Mesothelial cell of epicardium (in vitro differentiated cells): ENCODE measurements at regions not wholly inside any gene's neighbourhood (a gene's known extent, or its start where the extent isn't known, plus 50 kb on each side); places are given as distances from the start of the nearest gene placed in this dataset.

ENCODE experiments used
- DNase-seq, 2 experiments: peaks; one replicate each; pipeline ENCODE4 v3.0.0; 2021; ENCODE audit warnings: low spot score in 2 of 2; ENCODE audit not compliant: unreplicated experiment in 2 of 2
- H3K27ac Mint-ChIP-seq: 2 replicates; pipeline ENCODE4 v1.8.0; 2021; ENCODE audit warnings: mixed read lengths
- H3K27me3 Mint-ChIP-seq: 2 replicates; pipeline ENCODE4 v1.8.0; 2021; ENCODE audit warnings: low read depth, mixed read lengths
- H3K36me3 Mint-ChIP-seq: 2 replicates; pipeline ENCODE4 v1.8.0; 2021; ENCODE audit warnings: mixed read lengths
- H3K4me1 Mint-ChIP-seq: 2 replicates; pipeline ENCODE4 v1.8.0; 2021; ENCODE audit warnings: mixed read lengths
- H3K4me3 Mint-ChIP-seq: 2 replicates; pipeline ENCODE4 v1.8.0; 2021; ENCODE audit warnings: mild to moderate bottlenecking, moderate library complexity, mixed read lengths
- H3K9me3 Mint-ChIP-seq: 2 replicates; pipeline ENCODE4 v1.8.0; 2021; ENCODE audit warnings: mixed read lengths
- CTCF ChIP-seq: fragments of 200-600 bp; sonication (generic); IDR thresholded peaks from one replicate; pipeline ENCODE4 v1.5.0; 2021; ENCODE audit warnings: antibody characterized with exemption; ENCODE audit not compliant: unreplicated experiment

DNA sequence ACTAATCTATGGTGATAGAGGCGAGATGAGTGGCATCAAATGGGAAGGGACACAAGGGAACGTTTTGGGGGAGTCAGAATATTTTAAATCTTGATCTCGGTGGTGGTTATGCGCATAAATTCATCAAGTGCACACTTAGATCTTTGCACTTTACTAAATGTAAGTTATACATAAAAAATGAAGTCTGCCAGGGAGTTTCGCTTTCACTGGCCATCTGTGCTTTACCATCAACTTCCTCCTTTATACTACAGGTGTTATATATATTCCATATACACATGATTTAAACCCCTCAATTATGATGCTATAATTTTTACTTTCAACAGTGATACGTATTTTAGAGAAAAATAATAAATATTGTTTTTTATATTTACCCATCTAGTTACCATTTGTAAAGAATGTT, 97.6 kb upstream of the AKIRIN2 start:
- Mint-ChIP-seq H3K9me3 (no peaks in the 10 kb centered on the region), H3K4me3 (no peak overlapping the region), H3K36me3 (no peaks in the 10 kb centered on the region), H3K4me1 (peaks cover 36% of the 10 kb centered on the region), H3K27ac (no peak overlapping the region), H3K27me3 (no peaks in the 10 kb centered on the region)
- no peak for DNase-seq
- no peak for TF ChIP-seq CTCF

- Mint-ChIP-seq H3K9me3 (no peaks in the 10 kb centered on the region), H3K4me3 (no peak overlapping the region), H3K27ac (peak overlapping the region; percentile 62), H3K27me3 (no peaks in the 10 kb centered on the region), H3K4me1 (peaks cover 35% of the 10 kb centered on the region), H3K36me3 (no peaks in the 10 kb centered on the region)
- DNase-seq = no peak
- TF ChIP-seq CTCF = no peak
Measured at GRCh38 chr6:87798393-87799278, 96.6 kb upstream of the AKIRIN2 start.

DNA sequence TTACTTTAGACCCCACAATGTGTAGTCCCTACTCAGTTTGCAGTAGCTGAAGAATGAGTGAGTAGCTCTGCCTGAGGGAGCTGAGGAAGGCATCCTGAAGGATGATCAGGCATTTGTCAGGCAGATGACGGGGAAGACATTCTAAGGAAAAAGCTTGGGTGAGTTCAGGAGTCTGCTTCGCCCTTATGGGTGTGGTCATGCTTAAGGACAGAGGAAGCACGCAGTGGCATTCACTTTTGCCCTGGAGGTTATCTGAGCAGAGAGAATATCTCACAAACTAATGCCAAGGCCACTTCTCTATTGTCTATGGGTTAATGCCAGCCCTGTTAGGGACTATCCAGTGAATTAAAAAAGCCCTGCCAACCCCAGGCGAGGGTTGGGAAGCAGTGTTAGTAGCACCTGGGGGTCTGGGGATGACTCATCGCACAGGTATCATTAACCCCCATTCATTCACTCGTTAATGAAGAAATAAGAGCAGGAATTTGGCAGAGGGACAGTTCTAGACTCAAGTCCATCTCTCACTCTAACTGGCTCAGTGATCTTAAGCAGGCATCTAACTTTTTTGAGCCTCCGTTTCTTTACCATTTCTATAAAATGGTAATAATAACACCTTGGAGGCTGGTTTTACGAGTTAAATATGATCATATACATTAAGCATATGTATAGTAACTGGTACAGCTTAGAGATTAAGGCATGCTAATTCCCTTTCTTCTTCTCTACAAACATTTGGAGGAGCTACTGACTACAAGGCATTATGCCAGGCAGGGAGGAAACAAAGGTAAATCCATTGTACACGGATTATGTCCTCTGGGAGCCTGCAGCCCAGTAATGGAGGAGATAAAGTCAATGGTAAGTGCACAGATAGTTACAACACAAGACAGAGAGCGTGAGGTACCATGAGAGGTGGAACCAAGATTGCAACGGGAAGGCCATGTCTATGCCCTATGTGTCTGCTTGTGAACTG, 93.2 kb upstream of the AKIRIN2 start:
- H3K27me3 Mint-ChIP-seq = no peaks in the 10 kb centered on the region
- TF ChIP-seq CTCF = no peak
- no peak overlapping the region for H3K27ac Mint-ChIP-seq
- no peaks in the 10 kb centered on the region for H3K36me3 Mint-ChIP-seq
- H3K4me3 Mint-ChIP-seq = no peak overlapping the region
- H3K4me1 Mint-ChIP-seq = peaks cover 38% of the 10 kb centered on the region
- no peaks in the 10 kb centered on the region for H3K9me3 Mint-ChIP-seq
- no peak for DNase-seq

DNA sequence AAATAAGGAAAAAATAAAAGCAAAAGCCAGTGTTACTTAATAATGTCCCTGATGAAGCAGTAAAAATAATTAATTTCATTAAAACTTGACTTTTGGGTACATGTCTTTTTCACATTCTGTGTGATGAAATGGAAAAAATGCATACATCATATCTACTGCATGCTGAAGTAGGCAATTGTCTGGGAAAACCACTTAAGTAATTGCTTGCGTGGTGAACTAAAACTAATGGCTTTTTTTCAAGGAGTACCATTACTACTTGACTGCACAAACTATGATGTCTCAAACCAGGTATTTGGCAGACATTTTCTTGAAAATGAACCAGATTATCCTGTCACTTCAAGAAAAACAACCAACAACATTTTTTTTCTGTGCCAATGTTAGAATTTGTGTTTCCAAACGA, 91.3 kb upstream of the AKIRIN2 start:
- no peak for DNase-seq
- Mint-ChIP-seq H3K27ac (no peak overlapping the region), H3K4me3 (no peak overlapping the region), H3K27me3 (no peaks in the 10 kb centered on the region), H3K36me3 (no peaks in the 10 kb centered on the region), H3K9me3 (no peaks in the 10 kb centered on the region), H3K4me1 (peaks cover 50% of the 10 kb centered on the region)
- TF ChIP-seq CTCF = no peak

- Mint-ChIP-seq H3K27ac (no peak overlapping the region), H3K9me3 (no peaks in the 10 kb centered on the region)
Measured at GRCh38 chr6:87791982-87792381, 89.9 kb upstream of the AKIRIN2 start.

More at GRCh38 chr6:87791982-87792381, 89.9 kb upstream of the AKIRIN2 start:
- DNase-seq = no peak
- no peak overlapping the region for H3K4me3 Mint-ChIP-seq
- TF ChIP-seq CTCF = no peak
- H3K4me1 Mint-ChIP-seq = peaks cover 51% of the 10 kb centered on the region
- no peaks in the 10 kb centered on the region for H3K36me3 Mint-ChIP-seq
- H3K27me3 Mint-ChIP-seq = no peaks in the 10 kb centered on the region
